Colonic mucosa (tissue), 4 donors: ENCODE measurements at regions not wholly inside any gene's neighbourhood (a gene's known extent, or its start where the extent isn't known, plus 50 kb on each side); places are given as distances from the start of the nearest gene placed in this dataset.

Experiments
- DNase-seq: peaks from one replicate; pipeline ENCODE4 v3.0.0-alpha.2; 2020
- H3K27ac ChIP-seq: fragments of 200-600 bp; one replicate; pipeline ENCODE4 v1.8.0; 2021
- H3K27me3 ChIP-seq: fragments of 200-600 bp; one replicate; pipeline ENCODE4 v1.8.0; 2021
- H3K36me3 ChIP-seq: fragments of 200-600 bp; one replicate; pipeline ENCODE4 v1.8.0; 2021
- H3K4me1 ChIP-seq: fragments of 200-600 bp; one replicate; pipeline ENCODE4 v1.8.0; 2021; ENCODE audit warnings: mild to moderate bottlenecking
- H3K4me3 ChIP-seq: fragments of 200-600 bp; one replicate; pipeline ENCODE4 v1.8.0; 2021
- H3K9ac ChIP-seq, 2 donors: one replicate each; pipeline ENCODE4 v1.7.0; 2013; ENCODE audit warnings: control low read depth in 2 of 2, low read depth in 2 of 2, low read length in 2 of 2
- H3K9me3 ChIP-seq: fragments of 200-600 bp; one replicate; pipeline ENCODE4 v1.8.0; 2021
- CTCF ChIP-seq: fragments of 200-600 bp; IDR thresholded peaks from one replicate; pipeline ENCODE4 v1.8.0; 2022; ENCODE audit warnings: antibody characterized with exemption, mild to moderate bottlenecking
- intact Hi-C: fragments of 100-400 bp; cut with DNase I; formaldehyde crosslinking; loops from one replicate; pipeline ENCODE4 v1.14.1; 2022
- donor health status: healthy.
- donor health status: DM: no; HTN: no; CAD: no.
- donor health status: DM: no; HTN: no; CAD: no.

- H3K4me3 ChIP-seq = no peak overlapping the region
Measured at GRCh38 chr14:43316427-43316826, 1190.7 kb downstream of the FSCB start.

GRCh38 chr14:43313719-43314118 is 1193.4 kb downstream of the FSCB start:
- no peaks in the 10 kb centered on the region for H3K9me3 ChIP-seq
- H3K27ac ChIP-seq = no peak overlapping the region
- TF ChIP-seq CTCF = no peak
- H3K4me3 ChIP-seq = no peak overlapping the region
- intact Hi-C loops = no loop called here
- H3K36me3 ChIP-seq = no peaks in the 10 kb centered on the region
- no peak for DNase-seq
- H3K4me1 ChIP-seq = no peaks in the 10 kb centered on the region
- no peak overlapping the region for H3K9ac ChIP-seq
- H3K27me3 ChIP-seq = no peaks in the 10 kb centered on the region

More at GRCh38 chr14:43316427-43316826, 1190.7 kb downstream of the FSCB start:
- H3K4me1 ChIP-seq = no peaks in the 10 kb centered on the region
- H3K36me3 ChIP-seq = no peaks in the 10 kb centered on the region
- intact Hi-C loops = no loop called here
- no peak for DNase-seq
- H3K27ac ChIP-seq = no peak overlapping the region
- TF ChIP-seq CTCF = no peak
- H3K27me3 ChIP-seq = no peaks in the 10 kb centered on the region
- no peak overlapping the region for H3K9ac ChIP-seq
- H3K9me3 ChIP-seq = no peaks in the 10 kb centered on the region

- no peaks in the 10 kb centered on the region for H3K4me1 ChIP-seq
- no peak for TF ChIP-seq CTCF
- H3K27me3 ChIP-seq = no peaks in the 10 kb centered on the region
- H3K36me3 ChIP-seq = no peaks in the 10 kb centered on the region
- intact Hi-C loops = no loop called here
- H3K9ac ChIP-seq = no peak overlapping the region
- no peak overlapping the region for H3K27ac ChIP-seq
- no peaks in the 10 kb centered on the region for H3K9me3 ChIP-seq
- DNase-seq = no peak
- H3K4me3 ChIP-seq = no peak overlapping the region
Measured at GRCh38 chr14:43308421-43309110, 1198.5 kb downstream of the FSCB start.

GRCh38 chr14:43307836-43308235 is 1199.2 kb downstream of the FSCB start:
- Histone ChIP-seq H3K36me3 (no peaks in the 10 kb centered on the region), H3K27me3 (no peaks in the 10 kb centered on the region), H3K4me1 (no peaks in the 10 kb centered on the region), H3K27ac (no peak overlapping the region), H3K9ac (no peak overlapping the region), H3K4me3 (no peak overlapping the region), H3K9me3 (no peaks in the 10 kb centered on the region)
- intact Hi-C loops = no loop called here
- no peak for DNase-seq
- no peak for TF ChIP-seq CTCF

GRCh38 chr14:43306053-43306452 is 1201.0 kb downstream of the FSCB start:
- no peaks in the 10 kb centered on the region for H3K9me3 ChIP-seq
- no peak overlapping the region for H3K4me3 ChIP-seq
- DNase-seq = no peak
- no peak overlapping the region for H3K27ac ChIP-seq
- no peaks in the 10 kb centered on the region for H3K36me3 ChIP-seq
- H3K9ac ChIP-seq = no peak overlapping the region
- no peak for TF ChIP-seq CTCF
- intact Hi-C loops = no loop called here
- H3K27me3 ChIP-seq = no peaks in the 10 kb centered on the region
- H3K4me1 ChIP-seq = no peaks in the 10 kb centered on the region
